C4-2B (cell line): ENCODE measurements at regions not wholly inside any gene's neighbourhood (a gene's known extent, or its start where the extent isn't known, plus 50 kb on each side); places are given as distances from the start of the nearest gene placed in this dataset.
"Not testable (repeated sequence)": the region's sequence is repeated elsewhere in the genome, so short reads cannot be mapped to it uniquely, and the experiment has no call there.

Source experiments
- CTCF ChIP-seq: fragments of 450-650 bp; conservative IDR thresholded peaks from 2 replicates; pipeline ENCODE4 v1.5.1; 2017; ENCODE audit warnings: mild to moderate bottlenecking
- ZFX ChIP-seq: fragments of 450-650 bp; IDR thresholded peaks from 2 replicates; pipeline ENCODE4 v1.6.1; 2017

GRCh38 chr1:65552484-65552883, 132.0 kb downstream of the LEPR start:
- TF ChIP-seq CTCF, ZFX: not testable (repeated sequence)
